Retinal pigment epithelial cell (primary cell): ENCODE measurements at regions not wholly inside any gene's neighbourhood (a gene's known extent, or its start where the extent isn't known, plus 50 kb on each side); places are given as distances from the start of the nearest gene placed in this dataset.

Source experiments
- DNase-seq: peaks from one replicate; pipeline ENCODE4 v3.0.0-alpha.2; 2010; ENCODE audit warnings: low read depth
- H3K4me3 ChIP-seq: 2 replicates; pipeline ENCODE4 v1.5.1; 2011; ENCODE audit warnings: mild to moderate bottlenecking, low read length, control low read depth, moderate library complexity
- CTCF ChIP-seq: conservative IDR thresholded peaks from 2 replicates; pipeline ENCODE4 v1.5.1; 2011; ENCODE audit warnings: low read depth, low read length, control low read depth, inconsistent platforms

GRCh38 chr5:130992621-130993020 lies 172.4 kb downstream of the HINT1 start:
- TF ChIP-seq CTCF: no peak
- no peak for DNase-seq
- no peak overlapping the region for H3K4me3 ChIP-seq

GRCh38 chr5:130992095-130992494 lies 173.0 kb downstream of the HINT1 start:
- H3K4me3 ChIP-seq: no peak overlapping the region
- no peak for DNase-seq
- TF ChIP-seq CTCF: no peak

GRCh38 chr5:130985776-130986175 lies 179.3 kb downstream of the HINT1 start:
- no peak for DNase-seq
- H3K4me3 ChIP-seq: no peak overlapping the region
- TF ChIP-seq CTCF: no peak

GRCh38 chr5:130981663-130982062 lies 183.4 kb downstream of the HINT1 start:
- TF ChIP-seq CTCF: no peak
- no peak for DNase-seq
- no peak overlapping the region for H3K4me3 ChIP-seq

GRCh38 chr5:130978475-130978874 lies 186.6 kb downstream of the HINT1 start:
- no peak for DNase-seq
- H3K4me3 ChIP-seq: no peak overlapping the region
- no peak for TF ChIP-seq CTCF

GRCh38 chr5:130976493-130976892 lies 188.6 kb downstream of the HINT1 start:
- no peak for DNase-seq
- H3K4me3 ChIP-seq: no peak overlapping the region
- TF ChIP-seq CTCF: no peak

- no peak for DNase-seq
- TF ChIP-seq CTCF: no peak
- no peak overlapping the region for H3K4me3 ChIP-seq
Measured at GRCh38 chr5:130975847-130976246, 189.2 kb downstream of the HINT1 start.
